ENCODE measurements at regions not wholly inside any gene's neighbourhood (a gene's known extent, or its start where the extent isn't known, plus 50 kb on each side); places are given as distances from the start of the nearest gene placed in this dataset.

- no peaks in the 10 kb centered on the region for H3K4me1 Mint-ChIP-seq
- no peak overlapping the region for H3K27ac Mint-ChIP-seq
- no peaks in the 10 kb centered on the region for H3K36me3 Mint-ChIP-seq
- no peak for DNase-seq
- peaks cover 7 to 18% (median 10%) of the 10 kb centered on the region in 6 donors for H3K9me3 Mint-ChIP-seq
- H3K4me3 Mint-ChIP-seq = no peak overlapping the region
- peaks cover 0 to 3% (median 0%) of the 10 kb centered on the region in 3 donors for H3K27me3 Mint-ChIP-seq (ENCODE audit: low read depth in 3 of 3)
These were observed 267.3 kb downstream of the RFC3 start for GRCh38 chr13:34085204-34085603.

- no peak for DNase-seq
- no peaks in the 10 kb centered on the region for H3K4me1 Mint-ChIP-seq
- peaks cover 8 to 23% (median 11%) of the 10 kb centered on the region in 6 donors for H3K9me3 Mint-ChIP-seq
- H3K27me3 Mint-ChIP-seq (ENCODE audit: low read depth in 3 of 3) = peaks cover 0 to 3% (median 0%) of the 10 kb centered on the region in 3 donors
- no peak overlapping the region for H3K27ac Mint-ChIP-seq
- no peak overlapping the region for H3K4me3 Mint-ChIP-seq
- no peaks in the 10 kb centered on the region for H3K36me3 Mint-ChIP-seq
These were observed 268.3 kb downstream of the RFC3 start for GRCh38 chr13:34086281-34086680.

- DNase-seq = no peak
- no peak overlapping the region for H3K4me3 Mint-ChIP-seq
- no peak overlapping the region for H3K27ac Mint-ChIP-seq
- no peaks in the 10 kb centered on the region for H3K36me3 Mint-ChIP-seq
- peaks cover 0 to 3% (median 0%) of the 10 kb centered on the region in 3 donors for H3K27me3 Mint-ChIP-seq (ENCODE audit: low read depth in 3 of 3)
- H3K9me3 Mint-ChIP-seq = peaks cover 8 to 23% (median 12%) of the 10 kb centered on the region in 6 donors
- H3K4me1 Mint-ChIP-seq = no peaks in the 10 kb centered on the region
These were observed 269.8 kb downstream of the RFC3 start for GRCh38 chr13:34087791-34088190.

- H3K4me3 Mint-ChIP-seq = no peak overlapping the region
- peaks cover 4 to 33% (median 12%) of the 10 kb centered on the region in 6 donors for H3K9me3 Mint-ChIP-seq
- H3K27ac Mint-ChIP-seq = no peak overlapping the region
- no peak for DNase-seq
- H3K4me1 Mint-ChIP-seq = no peaks in the 10 kb centered on the region
- no peaks in the 10 kb centered on the region for H3K36me3 Mint-ChIP-seq
- H3K27me3 Mint-ChIP-seq (ENCODE audit: low read depth in 3 of 3) = peaks cover 0 to 2% (median 0%) of the 10 kb centered on the region in 3 donors
These were observed 285.9 kb downstream of the RFC3 start for GRCh38 chr13:34103854-34104253.

- no peaks in the 10 kb centered on the region for H3K36me3 Mint-ChIP-seq
- H3K27me3 Mint-ChIP-seq (ENCODE audit: low read depth in 3 of 3) = peaks cover 0 to 2% (median 0%) of the 10 kb centered on the region in 3 donors
- no peak for DNase-seq
- no peaks in the 10 kb centered on the region for H3K4me1 Mint-ChIP-seq
- H3K27ac Mint-ChIP-seq = no peak overlapping the region
- H3K9me3 Mint-ChIP-seq = peaks cover 4 to 38% (median 14%) of the 10 kb centered on the region in 6 donors
- no peak overlapping the region for H3K4me3 Mint-ChIP-seq
These were observed 286.9 kb downstream of the RFC3 start for GRCh38 chr13:34104853-34105252.

- H3K27ac Mint-ChIP-seq = no peak overlapping the region
- peaks cover 6 to 40% (median 9%) of the 10 kb centered on the region in 6 donors for H3K9me3 Mint-ChIP-seq
- no peaks in the 10 kb centered on the region for H3K4me1 Mint-ChIP-seq
- H3K4me3 Mint-ChIP-seq = no peak overlapping the region
- peaks cover 0 to 2% (median 0%) of the 10 kb centered on the region in 3 donors for H3K27me3 Mint-ChIP-seq (ENCODE audit: low read depth in 3 of 3)
- DNase-seq = no peak
- H3K36me3 Mint-ChIP-seq = no peaks in the 10 kb centered on the region
These were observed 289.9 kb downstream of the RFC3 start for GRCh38 chr13:34107806-34108205.

- no peaks in the 10 kb centered on the region for H3K36me3 Mint-ChIP-seq
- H3K9me3 Mint-ChIP-seq = peaks cover 6 to 40% (median 10%) of the 10 kb centered on the region in 6 donors
- peaks cover 0 to 2% (median 0%) of the 10 kb centered on the region in 3 donors for H3K27me3 Mint-ChIP-seq (ENCODE audit: low read depth in 3 of 3)
These were observed 290.5 kb downstream of the RFC3 start for GRCh38 chr13:34108410-34108809.

GRCh38 chr13:34114581-34114980 lies 296.6 kb downstream of the RFC3 start:
- DNase-seq = no peak
- no peaks in the 10 kb centered on the region for H3K27me3 Mint-ChIP-seq (ENCODE audit: low read depth in 3 of 3)
- H3K4me3 Mint-ChIP-seq = no peak overlapping the region
- no peak overlapping the region for H3K27ac Mint-ChIP-seq
- no peaks in the 10 kb centered on the region for H3K4me1 Mint-ChIP-seq
- H3K36me3 Mint-ChIP-seq = no peaks in the 10 kb centered on the region
- H3K9me3 Mint-ChIP-seq = peaks cover 2 to 17% (median 6%) of the 10 kb centered on the region in 6 donors

More at GRCh38 chr13:34108410-34108809, 290.5 kb downstream of the RFC3 start:
- Mint-ChIP-seq H3K27ac (no peak overlapping the region), H3K4me1 (no peaks in the 10 kb centered on the region), H3K4me3 (no peak overlapping the region)
- DNase-seq = no peak

- Mint-ChIP-seq H3K27ac (no peak overlapping the region), H3K27me3 (ENCODE audit: low read depth in 3 of 3) (peaks cover 0 to 2% (median 0%) of the 10 kb centered on the region in 3 donors), H3K9me3 (peaks cover 0 to 26% (median 6%) of the 10 kb centered on the region in 6 donors), H3K4me1 (no peaks in the 10 kb centered on the region), H3K36me3 (no peaks in the 10 kb centered on the region), H3K4me3 (no peak overlapping the region)
- DNase-seq = no peak
These were observed 298.7 kb downstream of the RFC3 start for GRCh38 chr13:34116651-34117050.

GRCh38 chr13:34124666-34125306 lies 306.8 kb downstream of the RFC3 start:
- Mint-ChIP-seq H3K27ac (no peak overlapping the region), H3K36me3 (no peaks in the 10 kb centered on the region)

GRCh38 chr13:34127523-34127922 lies 309.6 kb downstream of the RFC3 start:
- no peaks in the 10 kb centered on the region for H3K4me1 Mint-ChIP-seq
- peaks cover 0 to 16% (median 4%) of the 10 kb centered on the region in 6 donors for H3K9me3 Mint-ChIP-seq
- no peak for DNase-seq
- no peaks in the 10 kb centered on the region for H3K36me3 Mint-ChIP-seq
- H3K4me3 Mint-ChIP-seq = no peak overlapping the region
- peaks cover 0 to 1% (median 0%) of the 10 kb centered on the region in 3 donors for H3K27me3 Mint-ChIP-seq (ENCODE audit: low read depth in 3 of 3)
- H3K27ac Mint-ChIP-seq = no peak overlapping the region

More at GRCh38 chr13:34124666-34125306, 306.8 kb downstream of the RFC3 start:
- Mint-ChIP-seq H3K9me3 (peaks cover 0 to 24% (median 3%) of the 10 kb centered on the region in 6 donors), H3K4me1 (no peaks in the 10 kb centered on the region), H3K4me3 (no peak overlapping the region), H3K27me3 (ENCODE audit: low read depth in 3 of 3) (peaks cover 0 to 2% (median 1%) of the 10 kb centered on the region in 3 donors)
- DNase-seq = no peak

- Mint-ChIP-seq H3K4me1 (no peaks in the 10 kb centered on the region), H3K4me3 (no peak overlapping the region), H3K9me3 (peaks cover 0 to 16% (median 5%) of the 10 kb centered on the region in 6 donors), H3K36me3 (no peaks in the 10 kb centered on the region), H3K27me3 (ENCODE audit: low read depth in 3 of 3) (peaks cover 0 to 1% (median 0%) of the 10 kb centered on the region in 3 donors), H3K27ac (no peak overlapping the region)
- no peak for DNase-seq
These were observed 310.7 kb downstream of the RFC3 start for GRCh38 chr13:34128661-34129060.

- DNase-seq = no peak
- Mint-ChIP-seq H3K27ac (no peak overlapping the region), H3K4me3 (no peak overlapping the region), H3K9me3 (peaks cover 0 to 16% (median 5%) of the 10 kb centered on the region in 6 donors), H3K4me1 (no peaks in the 10 kb centered on the region), H3K36me3 (no peaks in the 10 kb centered on the region), H3K27me3 (ENCODE audit: low read depth in 3 of 3) (peaks cover 0 to 1% (median 0%) of the 10 kb centered on the region in 3 donors)
These were observed 311.5 kb downstream of the RFC3 start for GRCh38 chr13:34129436-34129835.

- Mint-ChIP-seq H3K9me3 (peaks cover 8 to 26% (median 9%) of the 10 kb centered on the region in 6 donors), H3K36me3 (no peaks in the 10 kb centered on the region), H3K27ac (no peak overlapping the region), H3K27me3 (ENCODE audit: low read depth in 3 of 3) (no peaks in the 10 kb centered on the region), H3K4me1 (no peaks in the 10 kb centered on the region), H3K4me3 (no peak overlapping the region)
- DNase-seq = no peak
These were observed 319.3 kb downstream of the RFC3 start for GRCh38 chr13:34137200-34137599.

All from immature natural killer cell (primary cell).